HEK293 (cell line): ENCODE measurements at regions not wholly inside any gene's neighbourhood (a gene's known extent, or its start where the extent isn't known, plus 50 kb on each side); places are given as distances from the start of the nearest gene placed in this dataset.

Source experiments
- CTCF ChIA-PET: fragments of 350-600 bp; formaldehyde crosslinking; extraction: SDS; loops from one replicate; lab custom pipeline; 2021; ENCODE audit warnings: antibody characterized with exemption; lab: Yijun Ruan, JAX
- POLR2A ChIA-PET: fragments of 300-600 bp; formaldehyde crosslinking; extraction: SDS; loops from one replicate; lab custom pipeline; 2020; ENCODE audit warnings: antibody characterized with exemption, inconsistent platforms; lab: Yijun Ruan, JAX
- H3K27ac ChIP-seq: fragments of 200-500 bp; sonication (Bioruptor generic); 2 replicates; pipeline ENCODE4 v1.5.1; 2014; ENCODE audit warnings: low read depth, low read length, control low read depth, inconsistent platforms; ENCODE audit errors: extremely low read depth
- H3K36me3 ChIP-seq, 2 experiments: fragments of 200-500 bp in 1 of 2; sonication (Bioruptor generic) in 1 of 2; 1 replicate in 1 of 2; 2 replicates in 1 of 2; pipeline ENCODE4 v1.5.1; 2014 to 2017; ENCODE audit warnings: inconsistent platforms in 2 of 2, low read length in 2 of 2; ENCODE audit not compliant: control insufficient read depth in 2 of 2, insufficient read depth in 1 of 2
- H3K4me1 ChIP-seq: fragments of 200-500 bp; sonication (Bioruptor generic); 2 replicates; pipeline ENCODE4 v1.5.1; 2014; ENCODE audit warnings: mild to moderate bottlenecking, low read length, inconsistent platforms; ENCODE audit not compliant: control insufficient read depth, insufficient read depth
- H3K4me3 ChIP-seq: 2 replicates; pipeline ENCODE4 v1.5.1; 2011; ENCODE audit warnings: low read depth, mild to moderate bottlenecking, control low read depth, low read length, moderate library complexity
- H3K9me3 ChIP-seq: fragments of 200-500 bp; sonication (Bioruptor generic); 2 replicates; pipeline ENCODE4 v1.5.1; 2014; ENCODE audit warnings: low read depth, low read length, inconsistent platforms; ENCODE audit not compliant: control insufficient read depth, insufficient read depth
- BCL11A ChIP-seq: fragments of 450-650 bp; formaldehyde crosslinking; IDR thresholded peaks from 2 replicates; pipeline ENCODE4 v1.5.1; 2016; ENCODE audit warnings: low read depth, missing biosample characterization, missing genetic modification characterization
- GLIS2 ChIP-seq: fragments of 450-650 bp; formaldehyde crosslinking; IDR thresholded peaks from 2 replicates; pipeline ENCODE4 v1.5.1; 2016; ENCODE audit warnings: missing biosample characterization, missing genetic modification characterization
- PRDM4 ChIP-seq: fragments of 450-650 bp; formaldehyde crosslinking; IDR thresholded peaks from 2 replicates; pipeline ENCODE4 v1.5.1; 2017; ENCODE audit warnings: missing biosample characterization, missing genetic modification characterization
- SETDB1 ChIP-seq: IDR thresholded peaks from one replicate; pipeline ENCODE4 v1.6.1; 2017; ENCODE audit warnings: mild to moderate bottlenecking, low read length, moderate library complexity, mixed read lengths; ENCODE audit not compliant: insufficient read length
- ZBTB17 ChIP-seq: fragments of 450-650 bp; formaldehyde crosslinking; IDR thresholded peaks from 2 replicates; pipeline ENCODE4 v1.5.1; 2016; ENCODE audit warnings: missing biosample characterization, missing genetic modification characterization
- ZEB2 ChIP-seq: fragments of 450-650 bp; formaldehyde crosslinking; IDR thresholded peaks from 2 replicates; pipeline ENCODE4 v1.5.1; 2016; ENCODE audit warnings: missing biosample characterization, missing genetic modification characterization
- ZFP37 ChIP-seq: fragments of 450-650 bp; formaldehyde crosslinking; IDR thresholded peaks from 2 replicates; pipeline ENCODE4 v1.5.1; 2016; ENCODE audit warnings: missing biosample characterization, missing genetic modification characterization
- ZNF248 ChIP-seq: fragments of 450-650 bp; formaldehyde crosslinking; IDR thresholded peaks from 2 replicates; pipeline ENCODE4 v1.5.1; 2017; ENCODE audit warnings: missing biosample characterization, missing genetic modification characterization
- ZNF302 ChIP-seq: fragments of 450-650 bp; formaldehyde crosslinking; IDR thresholded peaks from 2 replicates; pipeline ENCODE4 v1.5.1; 2016; ENCODE audit warnings: missing biosample characterization, missing genetic modification characterization, low read depth
- ZNF423 ChIP-seq: fragments of 450-650 bp; formaldehyde crosslinking; IDR thresholded peaks from 2 replicates; pipeline ENCODE4 v1.5.1; 2016; ENCODE audit warnings: missing biosample characterization, missing genetic modification characterization
- ZNF488 ChIP-seq: fragments of 450-650 bp; formaldehyde crosslinking; IDR thresholded peaks from 2 replicates; pipeline ENCODE4 v1.5.1; 2016; ENCODE audit warnings: missing biosample characterization, missing genetic modification characterization
- ZNF544 ChIP-seq: fragments of 450-650 bp; formaldehyde crosslinking; IDR thresholded peaks from 2 replicates; pipeline ENCODE4 v1.5.0; 2017; ENCODE audit warnings: missing biosample characterization, missing genetic modification characterization
- ZNF549 ChIP-seq: fragments of 450-650 bp; IDR thresholded peaks from 2 replicates; pipeline ENCODE4 v1.5.1; 2018; ENCODE audit warnings: missing biosample characterization, missing genetic modification characterization, mild to moderate bottlenecking, inconsistent platforms, moderate library complexity
- ZNF670 ChIP-seq: fragments of 450-650 bp; formaldehyde crosslinking; IDR thresholded peaks from 2 replicates; pipeline ENCODE4 v1.5.1; 2016; ENCODE audit warnings: missing biosample characterization, missing genetic modification characterization, low read depth
- ZSCAN16 ChIP-seq: fragments of 450-650 bp; formaldehyde crosslinking; IDR thresholded peaks from 2 replicates; pipeline ENCODE4 v1.5.1; 2016; ENCODE audit warnings: missing biosample characterization, missing genetic modification characterization
- ZSCAN18 ChIP-seq: fragments of 450-650 bp; formaldehyde crosslinking; IDR thresholded peaks from 2 replicates; pipeline ENCODE4 v1.5.1; 2016; ENCODE audit warnings: missing biosample characterization, missing genetic modification characterization
- TF ChIP-seq, protein P1 (sequence below): IDR thresholded peaks from 2 replicates; pipeline ENCODE4 v1.6.1; 2011; ENCODE audit warnings: mild to moderate bottlenecking, low read depth, low read length, borderline replicate concordance
- TF ChIP-seq, protein P2 (sequence below): fragments of 450-650 bp; formaldehyde crosslinking; IDR thresholded peaks from 2 replicates; pipeline ENCODE4 v1.5.1; 2016; ENCODE audit warnings: missing biosample characterization, missing genetic modification characterization
- TF ChIP-seq, protein P3 (sequence below): fragments of 450-650 bp; formaldehyde crosslinking; IDR thresholded peaks from 2 replicates; pipeline ENCODE4 v1.5.1; 2017; ENCODE audit warnings: missing biosample characterization, missing genetic modification characterization
- TF ChIP-seq, protein P4 (sequence below): fragments of 450-650 bp; formaldehyde crosslinking; IDR thresholded peaks from 2 replicates; pipeline ENCODE4 v1.5.1; 2016; ENCODE audit warnings: missing biosample characterization, missing genetic modification characterization
- TF ChIP-seq, protein P5 (sequence below): fragments of 450-650 bp; formaldehyde crosslinking; IDR thresholded peaks from 2 replicates; pipeline ENCODE4 v1.5.1; 2016; ENCODE audit warnings: missing biosample characterization, missing genetic modification characterization

GRCh38 chr20:63122626-63123025 lies 93.3 kb downstream of the YTHDF1 start:
- no peaks in the 10 kb centered on the region for H3K4me1 ChIP-seq
- no peaks in the 10 kb centered on the region for H3K9me3 ChIP-seq
- ChIA-PET CTCF (no interaction called here), POLR2A (no interaction called here)
- TF ChIP-seq ZFP37 (tag by site-specific recombination), result no peak
- TF ChIP-seq, protein P1, sequence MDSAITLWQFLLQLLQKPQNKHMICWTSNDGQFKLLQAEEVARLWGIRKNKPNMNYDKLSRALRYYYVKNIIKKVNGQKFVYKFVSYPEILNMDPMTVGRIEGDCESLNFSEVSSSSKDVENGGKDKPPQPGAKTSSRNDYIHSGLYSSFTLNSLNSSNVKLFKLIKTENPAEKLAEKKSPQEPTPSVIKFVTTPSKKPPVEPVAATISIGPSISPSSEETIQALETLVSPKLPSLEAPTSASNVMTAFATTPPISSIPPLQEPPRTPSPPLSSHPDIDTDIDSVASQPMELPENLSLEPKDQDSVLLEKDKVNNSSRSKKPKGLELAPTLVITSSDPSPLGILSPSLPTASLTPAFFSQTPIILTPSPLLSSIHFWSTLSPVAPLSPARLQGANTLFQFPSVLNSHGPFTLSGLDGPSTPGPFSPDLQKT, result no peak
- TF ChIP-seq ZNF248, result no peak
- TF ChIP-seq, protein P2, sequence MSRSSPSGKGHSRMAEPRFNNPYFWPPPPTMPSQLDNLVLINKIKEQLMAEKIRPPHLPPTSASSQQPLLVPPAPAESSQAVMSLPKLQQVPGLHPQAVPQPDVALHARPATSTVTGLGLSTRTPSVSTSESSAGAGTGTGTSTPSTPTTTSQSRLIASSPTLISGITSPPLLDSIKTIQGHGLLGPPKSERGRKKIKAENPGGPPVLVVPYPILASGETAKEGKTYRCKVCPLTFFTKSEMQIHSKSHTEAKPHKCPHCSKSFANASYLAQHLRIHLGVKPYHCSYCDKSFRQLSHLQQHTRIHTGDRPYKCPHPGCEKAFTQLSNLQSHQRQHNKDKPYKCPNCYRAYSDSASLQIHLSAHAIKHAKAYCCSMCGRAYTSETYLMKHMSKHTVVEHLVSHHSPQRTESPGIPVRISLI, result no peak
- no peak for TF ChIP-seq PRDM4 (tag by site-specific recombination)
- TF ChIP-seq ZNF544 (tag by site-specific recombination), result no peak
- TF ChIP-seq BCL11A (tag by site-specific recombination), result no peak
- no peak for TF ChIP-seq ZSCAN18 (tag by site-specific recombination)
- no peak overlapping the region for H3K4me3 ChIP-seq
- H3K36me3 ChIP-seq, result no peaks in the 10 kb centered on the region
- H3K27ac ChIP-seq, result no peak overlapping the region

DNA sequence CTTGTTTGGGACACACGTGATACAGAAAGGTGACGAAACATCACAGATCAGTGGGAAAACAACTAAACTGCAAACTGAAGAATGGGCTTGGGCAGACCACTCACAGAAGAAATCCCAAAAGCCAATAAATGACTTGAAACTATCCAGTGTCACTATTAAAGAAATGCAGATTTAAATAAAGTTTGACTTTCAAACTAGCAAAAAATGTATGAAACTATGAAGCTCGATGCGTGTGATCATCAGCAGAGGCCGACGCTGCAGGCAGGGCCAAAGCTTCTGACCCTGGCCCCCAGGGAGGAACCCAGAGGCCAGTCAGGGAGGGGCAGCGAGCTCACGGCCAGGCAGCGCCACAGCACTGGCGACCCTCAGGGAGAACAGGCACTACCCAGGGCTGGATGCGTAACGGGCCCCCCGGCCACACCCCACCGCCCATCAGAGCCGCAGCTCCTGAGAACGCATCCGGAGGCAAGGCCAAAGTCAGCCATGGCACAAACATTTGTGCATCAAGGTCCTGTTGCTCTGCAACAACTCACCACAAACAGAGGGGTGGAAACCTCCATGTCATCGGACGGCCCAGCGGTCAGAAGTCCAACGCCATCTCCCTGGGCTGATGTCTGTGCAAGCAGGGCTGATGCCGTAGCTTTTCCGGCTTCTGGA lies 94.1 kb downstream of the YTHDF1 start:
- no peaks in the 10 kb centered on the region for H3K36me3 ChIP-seq
- no peaks in the 10 kb centered on the region for H3K4me1 ChIP-seq
- ChIA-PET CTCF (no interaction called here), POLR2A (no interaction called here)
- no peak overlapping the region for H3K27ac ChIP-seq
- H3K4me3 ChIP-seq, result no peak overlapping the region
- no peaks in the 10 kb centered on the region for H3K9me3 ChIP-seq
- TF ChIP-seq ZNF302 (tag by site-specific recombination) (no peak), ZSCAN16 (tag by site-specific recombination) (no peak), GLIS2 (tag by site-specific recombination) (no peak), ZEB2 (tag by site-specific recombination) (no peak), ZNF488 (tag by site-specific recombination) (no peak), SETDB1 (no peak), ZNF423 (no peak), ZNF670 (tag by site-specific recombination) (no peak), ZNF549 (tag by site-specific recombination) (no peak), ZBTB17 (tag by site-specific recombination) (no peak)
- TF ChIP-seq, protein P3, sequence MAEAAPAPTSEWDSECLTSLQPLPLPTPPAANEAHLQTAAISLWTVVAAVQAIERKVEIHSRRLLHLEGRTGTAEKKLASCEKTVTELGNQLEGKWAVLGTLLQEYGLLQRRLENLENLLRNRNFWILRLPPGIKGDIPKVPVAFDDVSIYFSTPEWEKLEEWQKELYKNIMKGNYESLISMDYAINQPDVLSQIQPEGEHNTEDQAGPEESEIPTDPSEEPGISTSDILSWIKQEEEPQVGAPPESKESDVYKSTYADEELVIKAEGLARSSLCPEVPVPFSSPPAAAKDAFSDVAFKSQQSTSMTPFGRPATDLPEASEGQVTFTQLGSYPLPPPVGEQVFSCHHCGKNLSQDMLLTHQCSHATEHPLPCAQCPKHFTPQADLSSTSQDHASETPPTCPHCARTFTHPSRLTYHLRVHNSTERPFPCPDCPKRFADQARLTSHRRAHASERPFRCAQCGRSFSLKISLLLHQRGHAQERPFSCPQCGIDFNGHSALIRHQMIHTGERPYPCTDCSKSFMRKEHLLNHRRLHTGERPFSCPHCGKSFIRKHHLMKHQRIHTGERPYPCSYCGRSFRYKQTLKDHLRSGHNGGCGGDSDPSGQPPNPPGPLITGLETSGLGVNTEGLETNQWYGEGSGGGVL, result no peak
- TF ChIP-seq, protein P4, sequence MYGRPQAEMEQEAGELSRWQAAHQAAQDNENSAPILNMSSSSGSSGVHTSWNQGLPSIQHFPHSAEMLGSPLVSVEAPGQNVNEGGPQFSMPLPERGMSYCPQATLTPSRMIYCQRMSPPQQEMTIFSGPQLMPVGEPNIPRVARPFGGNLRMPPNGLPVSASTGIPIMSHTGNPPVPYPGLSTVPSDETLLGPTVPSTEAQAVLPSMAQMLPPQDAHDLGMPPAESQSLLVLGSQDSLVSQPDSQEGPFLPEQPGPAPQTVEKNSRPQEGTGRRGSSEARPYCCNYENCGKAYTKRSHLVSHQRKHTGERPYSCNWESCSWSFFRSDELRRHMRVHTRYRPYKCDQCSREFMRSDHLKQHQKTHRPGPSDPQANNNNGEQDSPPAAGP (tag by site-specific recombination), result no peak
- TF ChIP-seq, protein P5, sequence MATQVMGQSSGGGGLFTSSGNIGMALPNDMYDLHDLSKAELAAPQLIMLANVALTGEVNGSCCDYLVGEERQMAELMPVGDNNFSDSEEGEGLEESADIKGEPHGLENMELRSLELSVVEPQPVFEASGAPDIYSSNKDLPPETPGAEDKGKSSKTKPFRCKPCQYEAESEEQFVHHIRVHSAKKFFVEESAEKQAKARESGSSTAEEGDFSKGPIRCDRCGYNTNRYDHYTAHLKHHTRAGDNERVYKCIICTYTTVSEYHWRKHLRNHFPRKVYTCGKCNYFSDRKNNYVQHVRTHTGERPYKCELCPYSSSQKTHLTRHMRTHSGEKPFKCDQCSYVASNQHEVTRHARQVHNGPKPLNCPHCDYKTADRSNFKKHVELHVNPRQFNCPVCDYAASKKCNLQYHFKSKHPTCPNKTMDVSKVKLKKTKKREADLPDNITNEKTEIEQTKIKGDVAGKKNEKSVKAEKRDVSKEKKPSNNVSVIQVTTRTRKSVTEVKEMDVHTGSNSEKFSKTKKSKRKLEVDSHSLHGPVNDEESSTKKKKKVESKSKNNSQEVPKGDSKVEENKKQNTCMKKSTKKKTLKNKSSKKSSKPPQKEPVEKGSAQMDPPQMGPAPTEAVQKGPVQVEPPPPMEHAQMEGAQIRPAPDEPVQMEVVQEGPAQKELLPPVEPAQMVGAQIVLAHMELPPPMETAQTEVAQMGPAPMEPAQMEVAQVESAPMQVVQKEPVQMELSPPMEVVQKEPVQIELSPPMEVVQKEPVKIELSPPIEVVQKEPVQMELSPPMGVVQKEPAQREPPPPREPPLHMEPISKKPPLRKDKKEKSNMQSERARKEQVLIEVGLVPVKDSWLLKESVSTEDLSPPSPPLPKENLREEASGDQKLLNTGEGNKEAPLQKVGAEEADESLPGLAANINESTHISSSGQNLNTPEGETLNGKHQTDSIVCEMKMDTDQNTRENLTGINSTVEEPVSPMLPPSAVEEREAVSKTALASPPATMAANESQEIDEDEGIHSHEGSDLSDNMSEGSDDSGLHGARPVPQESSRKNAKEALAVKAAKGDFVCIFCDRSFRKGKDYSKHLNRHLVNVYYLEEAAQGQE (tag by site-specific recombination), result no peak
